NCI-H510A (cell line): ENCODE measurements at regions not wholly inside any gene's neighbourhood (a gene's known extent, or its start where the extent isn't known, plus 50 kb on each side); places are given as distances from the start of the nearest gene placed in this dataset.
"Not testable (repeated sequence)": the region's sequence is repeated elsewhere in the genome, so short reads cannot be mapped to it uniquely, and the experiment has no call there.

Experiments
- DNase-seq: peaks from one replicate; lab custom pipeline; 2025; lab: John Stamatoyannopoulos, UW

- DNase-seq: no peak
Measured at GRCh38 chr2:216943109-216943508, 83.2 kb upstream of the TNP1 start.

- no peak for DNase-seq
Measured at GRCh38 chr2:216942465-216942864, 82.6 kb upstream of the TNP1 start.

GRCh38 chr2:216942016-216942415 is 82.2 kb upstream of the TNP1 start:
- no peak for DNase-seq

DNA sequence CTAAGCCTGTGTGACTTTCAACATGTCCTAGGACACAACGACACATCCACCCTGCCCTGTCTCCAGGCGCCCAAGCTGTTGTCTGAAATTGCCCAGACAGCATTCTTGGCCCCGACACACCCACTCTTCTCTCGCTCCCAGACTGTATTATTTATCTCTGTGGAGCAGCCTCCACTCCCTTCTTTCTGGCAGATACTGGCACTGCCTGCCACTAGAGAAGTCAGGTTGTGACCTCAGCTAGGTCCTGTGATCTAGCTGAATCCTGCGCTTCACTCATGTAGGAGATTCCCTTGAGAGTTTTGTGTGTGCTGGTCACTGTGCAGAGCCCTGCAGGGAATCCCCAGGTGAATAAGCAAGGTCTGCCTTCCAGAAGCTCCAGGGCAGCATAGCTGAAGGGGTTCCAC is 77.1 kb upstream of the TNP1 start:
- DNase-seq: no peak

DNA sequence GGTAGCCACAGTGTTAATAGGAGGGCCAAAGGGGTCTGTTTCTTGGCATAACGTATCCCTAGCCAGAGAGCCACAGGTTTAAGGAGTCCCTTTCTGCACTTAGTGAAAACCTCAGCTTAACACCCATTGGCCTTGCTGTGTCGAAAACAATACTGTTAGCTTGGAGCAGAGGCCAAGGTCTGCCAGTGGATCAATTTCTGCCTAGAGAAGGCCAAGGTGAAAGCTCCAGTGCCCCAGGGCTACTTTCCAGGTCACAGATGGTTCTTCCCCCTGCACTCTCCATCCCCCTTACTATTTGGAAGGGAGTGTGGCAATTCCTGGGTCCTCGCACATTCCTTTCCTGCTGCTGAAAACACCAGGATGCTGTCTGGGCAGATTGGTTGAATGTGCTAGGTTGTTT is 74.8 kb upstream of the TNP1 start:
- DNase-seq: no peak

- DNase-seq: no peak
Measured at GRCh38 chr2:216934151-216934550, 74.3 kb upstream of the TNP1 start.

- DNase-seq: no peak
Measured at GRCh38 chr2:216932863-216933548, 73.1 kb upstream of the TNP1 start.

DNA sequence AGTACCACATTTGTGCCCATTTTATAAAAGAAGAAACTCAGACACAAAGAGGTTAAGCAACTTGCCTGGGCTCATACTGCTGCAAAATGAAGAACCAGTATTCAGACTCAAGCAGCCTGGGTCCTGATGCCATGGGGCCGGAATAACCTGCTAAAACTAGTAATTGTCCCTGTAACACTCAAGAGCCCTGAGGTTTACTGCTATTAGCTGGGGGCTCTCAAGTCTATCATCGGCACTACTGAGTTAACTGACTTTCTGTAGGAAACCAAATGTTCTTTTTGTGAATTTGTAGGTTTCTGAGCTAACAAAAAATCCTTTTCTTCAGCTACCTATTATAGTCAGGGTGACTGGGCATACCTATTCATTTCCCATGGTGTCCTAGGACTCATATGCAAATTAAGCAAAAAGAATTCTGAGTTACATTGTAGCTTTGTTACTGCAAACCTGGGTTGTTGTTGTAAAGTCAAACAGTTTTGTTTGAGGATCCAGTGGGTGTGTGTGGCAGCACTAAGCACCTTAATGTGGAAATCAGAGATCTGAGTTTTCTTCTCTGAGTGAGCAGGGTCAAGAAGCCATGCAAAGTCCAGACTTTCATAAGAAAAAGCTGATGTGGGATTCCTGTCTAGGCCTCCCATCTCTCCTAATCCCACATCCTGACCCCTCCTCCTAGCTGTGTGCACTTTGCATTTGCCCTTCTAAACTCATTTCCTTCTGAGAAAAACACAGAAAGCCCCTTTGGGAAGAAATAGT is 72.4 kb upstream of the TNP1 start:
- no peak for DNase-seq

DNA sequence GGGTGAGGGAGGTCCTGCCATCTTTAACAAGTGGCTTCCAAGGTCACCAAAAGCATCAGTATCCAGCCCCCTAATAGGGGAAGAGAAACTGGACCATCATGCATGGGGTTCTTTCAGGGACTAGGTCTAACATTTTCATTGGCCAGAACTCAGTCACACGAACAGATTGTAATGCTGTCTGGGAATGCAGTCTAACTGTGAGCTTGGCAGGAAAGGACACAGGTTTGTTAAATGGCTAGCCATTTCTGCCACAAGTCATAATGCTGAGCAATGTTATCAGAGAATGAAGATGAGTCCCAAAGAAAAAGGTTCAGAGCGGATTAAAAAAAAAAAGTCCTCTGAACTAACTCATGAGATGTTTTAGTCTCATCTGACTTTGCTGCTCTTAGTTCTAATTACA is 70.9 kb upstream of the TNP1 start:
- DNase-seq: no peak

DNA sequence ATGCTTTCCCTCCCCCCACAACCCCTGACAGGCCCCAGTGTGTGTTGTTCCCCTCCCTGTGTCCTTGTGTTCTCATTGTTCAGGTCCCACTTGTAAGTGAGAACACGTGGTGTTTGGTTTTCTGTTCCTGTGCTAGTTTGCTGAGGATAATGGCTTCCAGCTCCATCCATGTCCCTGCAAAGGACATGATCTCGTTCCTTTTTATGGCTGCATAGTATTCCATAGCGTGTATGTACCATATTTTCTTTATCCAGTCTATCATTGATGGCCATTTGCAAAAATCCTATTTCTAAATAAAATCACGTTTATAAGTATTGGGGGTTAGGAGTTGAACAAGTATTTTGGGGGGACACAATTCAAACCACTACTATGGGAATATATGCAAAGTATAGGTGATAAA is 69.5 kb upstream of the TNP1 start:
- DNase-seq: not testable (repeated sequence)

GRCh38 chr2:216927163-216927562 is 67.3 kb upstream of the TNP1 start:
- DNase-seq: no peak

- DNase-seq: no peak
Measured at GRCh38 chr2:216925636-216926366, 65.9 kb upstream of the TNP1 start.

DNA sequence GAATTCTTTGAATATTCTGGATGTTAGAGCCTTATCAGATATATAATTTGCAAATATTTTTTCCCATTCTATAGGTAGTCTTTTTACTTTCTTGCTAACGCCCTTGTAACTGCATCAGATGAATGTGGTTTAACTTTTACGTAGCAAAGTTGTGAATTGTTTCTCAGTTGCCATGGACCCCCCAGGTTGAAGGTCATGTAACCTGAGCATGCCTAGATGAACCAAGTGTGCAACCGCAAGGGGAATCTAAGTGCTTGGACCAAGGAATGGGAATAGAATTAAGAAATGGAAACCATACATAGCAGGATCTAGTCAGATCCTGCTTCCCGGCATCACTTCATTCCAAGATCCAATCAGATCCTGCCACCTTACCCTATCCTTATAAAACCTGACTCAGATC is 65.1 kb upstream of the TNP1 start:
- DNase-seq: no peak

GRCh38 chr2:216923706-216924105 is 63.8 kb upstream of the TNP1 start:
- no peak for DNase-seq

DNA sequence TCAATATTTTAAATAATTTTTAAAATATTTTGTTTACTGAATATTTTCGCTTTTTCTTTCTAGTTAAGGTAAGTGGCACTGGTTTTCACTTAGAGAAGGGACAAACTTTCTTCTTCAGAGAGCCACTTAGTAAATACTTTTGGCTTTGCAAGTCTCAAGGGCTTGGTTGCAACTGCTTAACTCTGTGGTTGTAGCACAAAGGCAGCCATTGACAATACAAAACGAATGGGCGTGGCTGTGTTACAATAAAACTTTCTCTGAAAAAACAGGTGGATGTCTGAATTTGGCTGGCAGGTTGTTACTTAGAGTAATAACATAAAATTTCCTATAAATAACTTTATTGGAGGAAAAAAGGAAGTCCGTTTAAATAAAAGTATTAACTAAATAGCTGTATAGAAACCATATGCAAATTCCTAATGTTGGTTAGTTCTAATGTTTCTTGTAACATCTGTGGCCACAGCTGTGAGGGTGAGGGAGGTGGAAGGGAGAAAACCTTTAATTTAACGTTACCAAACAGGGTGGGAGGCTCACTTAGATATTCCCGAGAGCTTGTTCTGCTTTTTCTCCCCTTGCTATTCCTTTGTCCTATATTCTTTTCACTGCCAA is 62.4 kb upstream of the TNP1 start:
- DNase-seq: no peak

- DNase-seq: no peak
Measured at GRCh38 chr2:216920937-216921456, 61.1 kb upstream of the TNP1 start.

- DNase-seq: no peak
Measured at GRCh38 chr2:216920143-216920876, 60.4 kb upstream of the TNP1 start.

DNA sequence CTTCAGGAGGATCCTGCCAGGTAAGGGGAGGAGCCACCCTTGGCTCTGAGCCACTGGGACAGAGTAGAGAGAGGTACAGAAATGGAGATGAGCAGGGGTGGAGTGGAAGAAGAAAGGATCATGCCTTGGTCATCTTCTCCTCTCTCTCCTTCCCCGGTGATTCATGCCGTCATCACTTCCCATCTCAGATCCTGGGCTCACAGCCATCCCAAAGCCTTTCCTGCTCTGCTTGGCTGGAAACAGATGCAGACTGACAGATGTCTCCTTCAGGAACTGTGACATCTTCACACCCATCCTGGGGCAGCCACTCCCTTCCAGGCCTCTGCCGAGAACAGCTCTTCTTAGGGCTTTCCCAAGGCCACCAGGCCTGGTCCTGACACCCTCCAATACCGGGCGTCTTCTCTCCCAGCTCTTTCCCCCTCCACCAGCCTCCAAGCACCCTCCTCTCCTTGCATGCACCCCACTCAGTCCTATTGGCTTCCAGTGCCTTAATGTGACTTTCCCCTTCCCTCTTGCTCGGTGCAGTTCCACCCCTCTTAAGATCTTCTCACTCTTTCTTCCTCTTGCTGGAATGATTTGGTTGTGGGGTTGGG is 58.3 kb upstream of the TNP1 start:
- no peak for DNase-seq

GRCh38 chr2:216916956-216917650 is 57.2 kb upstream of the TNP1 start:
- no peak for DNase-seq

DNA sequence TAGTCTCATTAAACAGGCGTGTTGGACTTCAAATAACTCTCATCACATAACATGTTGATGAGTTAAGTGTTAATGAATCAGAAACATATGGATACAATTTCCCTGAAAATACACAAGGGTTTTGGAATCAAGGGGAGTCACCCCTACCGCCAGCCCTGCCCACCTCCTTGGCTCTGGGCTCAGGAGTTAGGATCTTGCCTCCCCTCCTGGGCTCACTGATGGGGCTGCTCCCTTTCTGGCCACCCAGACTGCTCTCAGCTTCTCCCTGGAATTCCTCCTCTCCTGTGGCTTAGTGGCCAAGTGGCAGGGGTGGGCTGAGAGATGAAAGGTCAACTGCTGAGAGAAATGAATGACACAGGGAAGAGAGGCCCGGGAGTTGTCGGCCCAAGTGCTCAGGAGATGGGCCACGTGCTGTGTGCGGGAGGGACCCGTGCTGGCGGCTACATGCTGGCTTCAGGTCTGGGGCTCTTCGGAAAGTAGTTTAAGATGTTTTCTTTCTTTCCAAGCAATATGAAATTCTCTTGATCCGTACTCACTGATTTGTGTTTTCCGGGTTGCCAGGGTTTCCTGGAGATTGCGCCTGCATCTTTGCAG is 55.8 kb upstream of the TNP1 start:
- DNase-seq: no peak
